HepG2 (cell line): ENCODE measurements at regions not wholly inside any gene's neighbourhood (a gene's known extent, or its start where the extent isn't known, plus 50 kb on each side); places are given as distances from the start of the nearest gene placed in this dataset.

Experiments used
- ATAC-seq: fragments of 200-7000 bp; cut with Tn5 transposase; 3 replicates; pipeline ENCODE4 v1.9.1; 2020; ENCODE audit warnings: mild to moderate bottlenecking, moderate library complexity
- BruUV-seq: library from RNA; stranded (reverse); fragments of 400-500 nt; replicated peaks from 2 replicates; lab custom pipeline; 2021; lab: Mats Ljungman, UMichigan
- CTCF ChIA-PET: fragments of 300-600 bp; formaldehyde crosslinking; extraction: SDS; loops from one replicate; lab custom pipeline; 2021; ENCODE audit warnings: low total read pairs, inconsistent platforms, low intra/inter-chr PET ratio; lab: Yijun Ruan, JAX
- POLR2A ChIA-PET: fragments of 350-600 bp; sonication (Branson Sonifier 250); formaldehyde crosslinking; loops from one replicate; lab custom pipeline; 2020; ENCODE audit warnings: antibody characterized with exemption, inconsistent platforms; lab: Yijun Ruan, JAX
- DNase-seq: peaks from one replicate; pipeline ENCODE4 v3.0.0-alpha.2; 2015; ENCODE audit warnings: low spot score
- FAIRE-seq: peaks from 3 replicates; lab custom pipeline; 2011; peaks lifted over from hg19 to GRCh38; lab: Jason Lieb, UNC
- H2AFZ ChIP-seq: one replicate; pipeline ENCODE4 v1.6.1; 2011; ENCODE audit warnings: low read length, inconsistent platforms
- H3K27ac ChIP-seq: fragments of 300-600 bp; 3 replicates; pipeline ENCODE4 v1.8.0; 2011; ENCODE audit warnings: mixed run types, mild to moderate bottlenecking, mixed read lengths, low read length, inconsistent platforms; ENCODE audit not compliant: insufficient read depth; ENCODE audit errors: extremely low read length
- H3K27me3 ChIP-seq, 2 experiments: fragments of 200-600 bp in 1 of 2; 2 replicates in 1 of 2; 3 replicates in 1 of 2; pipeline versions ENCODE4 v1.6.0 to v1.8.0; 2011; ENCODE audit warnings: low read length in 2 of 2, mild to moderate bottlenecking in 2 of 2, moderate library complexity in 2 of 2, inconsistent platforms in 1 of 2; ENCODE audit not compliant: insufficient read depth in 2 of 2, control insufficient read depth in 1 of 2
- H3K36me3 ChIP-seq, 2 experiments: fragments of 200-600 bp in 1 of 2; replicated peaks in 1 of 2; 2 replicates in 1 of 2; 3 replicates in 1 of 2; pipeline versions ENCODE4 v1.5.1 to v1.8.0; 2011; ENCODE audit warnings: low read length in 2 of 2, inconsistent platforms in 1 of 2; ENCODE audit not compliant: insufficient read depth in 2 of 2, control insufficient read depth in 1 of 2
- H3K4me1 ChIP-seq: 2 replicates; pipeline ENCODE4 v1.5.1; 2012; ENCODE audit warnings: low read length, inconsistent platforms; ENCODE audit not compliant: insufficient read depth
- H3K4me2 ChIP-seq: 2 replicates; pipeline ENCODE4 v1.6.0; 2011; ENCODE audit warnings: low read depth, low read length, inconsistent platforms
- H3K4me3 ChIP-seq, 3 experiments: fragments of 200-600 bp in 1 of 3; sonication (generic), shearing (Covaris generic) in 1 of 3; replicated peaks in 1 of 3; 2 replicates each; pipeline ENCODE4 v1.5.1; 2011 to 2016; ENCODE audit warnings: low read length in 3 of 3, inconsistent platforms in 2 of 3, low read depth in 2 of 3, mild to moderate bottlenecking in 2 of 3, control low read depth in 1 of 3, mixed read lengths in 1 of 3; ENCODE audit not compliant: insufficient read depth in 1 of 3
- H3K79me2 ChIP-seq: one replicate; pipeline ENCODE4 v1.6.1; 2011; ENCODE audit warnings: low read length, inconsistent platforms; ENCODE audit not compliant: insufficient read depth
- H3K9ac ChIP-seq: 2 replicates; pipeline ENCODE4 v1.6.0; 2011; ENCODE audit warnings: mild to moderate bottlenecking, low read depth, low read length, inconsistent platforms; ENCODE audit not compliant: insufficient read depth
- H3K9me3 ChIP-seq: 2 replicates; pipeline ENCODE4 v1.5.1; 2012; ENCODE audit warnings: mild to moderate bottlenecking, low read length
- H4K20me1 ChIP-seq: 2 replicates; pipeline ENCODE4 v1.6.0; 2011; ENCODE audit warnings: inconsistent platforms, mild to moderate bottlenecking, low read length, moderate library complexity; ENCODE audit not compliant: insufficient read depth
- ARID2 ChIP-seq: sonication (generic); formaldehyde crosslinking; IDR thresholded peaks from 2 replicates; pipeline ENCODE4 v1.8.1; 2022; ENCODE audit warnings: mild to moderate bottlenecking, missing genetic modification reagents, borderline replicate concordance
- CBFB ChIP-seq: sonication (generic); formaldehyde crosslinking; IDR thresholded peaks from 2 replicates; pipeline ENCODE4 v1.4.0; 2020; ENCODE audit warnings: missing genetic modification reagents
- CEBPB ChIP-seq: IDR thresholded peaks from 2 replicates; pipeline ENCODE4 v1.6.1; 2011; ENCODE audit warnings: low read depth, low read length, improper control_type of control experiment, borderline replicate concordance
- JARID2 ChIP-seq: sonication (generic); formaldehyde crosslinking; IDR thresholded peaks from 2 replicates; pipeline ENCODE4 v1.8.1; 2023; ENCODE audit warnings: missing genetic modification reagents, inconsistent platforms; ENCODE audit not compliant: insufficient replicate concordance
- SCMH1 ChIP-seq: sonication (generic); formaldehyde crosslinking; IDR thresholded peaks from 2 replicates; pipeline ENCODE4 v1.9.0; 2021; ENCODE audit warnings: missing genetic modification reagents, mild to moderate bottlenecking, borderline replicate concordance
- SRSF1 ChIP-seq: fragments of 200-400 bp; formaldehyde crosslinking; optimal IDR thresholded peaks from 2 replicates; pipeline ENCODE3; 2017; ENCODE audit warnings: mild to moderate bottlenecking, low read depth, low read length, moderate library complexity
- ZBED4 ChIP-seq: sonication (generic); formaldehyde crosslinking; IDR thresholded peaks from 2 replicates; pipeline ENCODE4 v1.4.0; 2020; ENCODE audit warnings: missing genetic modification reagents, borderline replicate concordance
- ZNF619 ChIP-seq: sonication (generic); formaldehyde crosslinking; IDR thresholded peaks from 2 replicates; pipeline ENCODE4 v1.4.0; 2020; ENCODE audit warnings: mild to moderate bottlenecking, missing genetic modification reagents
- ZNF629 ChIP-seq: sonication (generic); formaldehyde crosslinking; conservative IDR thresholded peaks from 2 replicates; pipeline ENCODE4 v1.5.0; 2020; ENCODE audit warnings: missing genetic modification reagents
- ZNF639 ChIP-seq: conservative IDR thresholded peaks from 2 replicates; pipeline ENCODE4 v1.6.1; 2018; ENCODE audit warnings: missing genetic modification reagents
- ZNF770 ChIP-seq: sonication (generic); formaldehyde crosslinking; IDR thresholded peaks from 2 replicates; pipeline ENCODE4 v1.5.0; 2020; ENCODE audit warnings: mild to moderate bottlenecking, missing genetic modification reagents
- WGBS: methylation state at CpG from one replicate; pipeline ENCODE4 v1.1.6; 2017; ENCODE audit warnings: low lambda C conversion rate; 5-methylcytosine and 5-hydroxymethylcytosine counted together
- in situ Hi-C: cut with HindIII; loops from 2 replicates; pipeline ENCODE4 v1.10.0; 2017; ENCODE audit warnings: low pct_unique_long_range_greater_than_20kb; ENCODE audit not compliant: extremely low pct_ligation_motif_present
- intact Hi-C: fragments of 100-400 bp; cut with micrococcal nuclease; formaldehyde crosslinking; loops from one replicate; pipeline ENCODE4 v1.10.0; 2022; ENCODE audit not compliant: unreplicated experiment

DNA sequence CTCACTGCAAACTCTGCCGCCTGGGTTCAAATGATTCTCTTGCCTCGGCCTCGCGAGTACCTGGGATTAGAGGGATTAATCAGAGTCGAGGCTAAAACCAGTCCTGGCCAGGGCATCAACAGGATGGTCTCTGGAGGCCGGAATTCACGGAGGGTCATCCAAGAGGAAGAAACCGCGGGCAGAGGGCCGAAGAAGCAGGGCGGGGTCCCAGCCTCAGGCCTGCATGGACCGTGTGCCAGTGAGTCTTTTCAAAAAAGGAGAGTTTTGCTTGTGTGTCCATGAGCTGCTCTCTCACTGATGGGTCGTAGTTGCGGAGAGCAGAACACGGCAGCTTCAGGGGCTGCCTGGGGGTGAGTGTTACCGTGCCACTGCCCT is 295.1 kb upstream of the ZNF337 start (continued):
- TF ChIP-seq ZBED4 (CRISPR knock-in tag), result no peak

- ATAC-seq (no peak), FAIRE-seq (no peak), DNase-seq (no peak)
- no TSS peak for BruUV-seq
- TF ChIP-seq ARID2 (no peak), ZNF619 (CRISPR knock-in tag) (no peak), ZNF770 (no peak), SCMH1 (CRISPR knock-in tag) (no peak), SRSF1 (no peak), JARID2 (CRISPR knock-in tag) (no peak), ZNF629 (CRISPR knock-in tag) (no peak), CEBPB (no peak), CBFB (CRISPR knock-in tag) (no peak), ZNF639 (CRISPR knock-in tag) (no peak)
- CTCF ChIA-PET, result no interaction called here
- 67% methylated on average over 30 of the region's 30 CpGs for WGBS
- Histone ChIP-seq H4K20me1 (no peaks in the 10 kb centered on the region), H3K4me2 (no peak overlapping the region), H3K4me1 (no peaks in the 10 kb centered on the region), H3K4me3 (no peak overlapping the region), H3K79me2 (no peaks in the 10 kb centered on the region), H3K27ac (no peak overlapping the region), H3K9ac (no peak overlapping the region), H3K36me3 (no peaks in the 10 kb centered on the region), H2AFZ (no peak overlapping the region), H3K27me3 (peaks cover 0 to 30% of the 10 kb centered on the region in 2 experiments; a peak in 2 of 5 replicates), H3K9me3 (no peaks in the 10 kb centered on the region)
- intact Hi-C loops (no loop called here), in situ Hi-C loops (no loop called here)
- POLR2A ChIA-PET, result no interaction called here
Observed at GRCh38 chr20:25991051-25991755, 294.6 kb upstream of the ZNF337 start.
